ENCODE measurements at regions not wholly inside any gene's neighbourhood (a gene's known extent, or its start where the extent isn't known, plus 50 kb on each side); places are given as distances from the start of the nearest gene placed in this dataset.

DNA sequence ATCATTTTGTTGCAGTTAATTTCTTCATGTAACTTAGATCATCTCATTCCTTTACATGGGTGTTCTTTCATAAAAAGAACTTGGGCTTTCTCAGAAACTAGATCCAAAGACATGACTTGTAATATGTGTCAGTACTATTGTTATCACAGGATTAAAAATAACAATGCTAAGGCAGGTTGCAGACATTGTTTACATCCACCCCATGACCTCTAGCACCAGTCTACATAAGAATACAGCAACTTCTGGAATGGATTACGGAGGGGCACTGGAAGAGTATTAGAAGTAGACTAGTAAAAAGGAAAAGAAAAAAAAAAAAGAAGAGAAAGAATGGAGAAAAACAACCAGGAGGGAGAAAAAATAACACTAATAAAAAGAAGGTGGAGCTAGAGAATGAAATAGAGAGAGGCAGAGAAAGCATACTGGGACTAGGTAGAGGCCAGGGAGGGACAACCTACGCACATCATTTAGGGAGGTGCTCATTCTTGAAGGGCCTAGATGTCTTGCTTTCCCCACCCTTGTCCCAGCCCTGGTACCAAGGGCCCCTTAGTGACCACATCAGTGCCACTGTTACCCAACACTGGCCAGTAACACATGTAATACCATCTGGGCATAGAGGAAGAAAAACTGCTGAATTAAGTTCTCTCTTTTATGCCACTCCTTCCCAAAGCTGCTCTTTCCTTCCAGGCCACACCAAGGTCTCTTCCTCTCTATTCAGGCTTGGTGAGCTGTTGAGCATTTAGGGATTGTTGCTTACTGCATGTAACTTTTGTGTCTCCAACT, 70.6 kb upstream of the KLF7 start:
- no peak overlapping the region for H3K27ac ChIP-seq (ENCODE audit: low read length)
- no peaks in the 10 kb centered on the region for H3K36me3 ChIP-seq (ENCODE audit: insufficient read depth, low read length)
- H3K4me2 ChIP-seq (ENCODE audit: low read length) = no peak overlapping the region
- TF ChIP-seq POLR2AphosphoS5 (IDR thresholded peaks at IDR 0.05) (no peak), SMC3 (conservative IDR thresholded peaks at IDR 0.05; ENCODE audit: poor library complexity) (no peak), RAD21 (conservative IDR thresholded peaks at IDR 0.05) (no peak), EZH2 (IDR thresholded peaks at IDR 0.05; ENCODE audit: borderline replicate concordance, insufficient read depth, low read length, poor library complexity, severe bottlenecking) (no peak), EP300 (conservative IDR thresholded peaks at IDR 0.05; ENCODE audit: poor library complexity, severe bottlenecking) (no peak), TAF1 (IDR thresholded peaks at IDR 0.05; ENCODE audit: low read depth) (no peak), MXI1 (conservative IDR thresholded peaks at IDR 0.05; ENCODE audit: poor library complexity, severe bottlenecking) (no peak)
- TF ChIP-seq, protein P1, sequence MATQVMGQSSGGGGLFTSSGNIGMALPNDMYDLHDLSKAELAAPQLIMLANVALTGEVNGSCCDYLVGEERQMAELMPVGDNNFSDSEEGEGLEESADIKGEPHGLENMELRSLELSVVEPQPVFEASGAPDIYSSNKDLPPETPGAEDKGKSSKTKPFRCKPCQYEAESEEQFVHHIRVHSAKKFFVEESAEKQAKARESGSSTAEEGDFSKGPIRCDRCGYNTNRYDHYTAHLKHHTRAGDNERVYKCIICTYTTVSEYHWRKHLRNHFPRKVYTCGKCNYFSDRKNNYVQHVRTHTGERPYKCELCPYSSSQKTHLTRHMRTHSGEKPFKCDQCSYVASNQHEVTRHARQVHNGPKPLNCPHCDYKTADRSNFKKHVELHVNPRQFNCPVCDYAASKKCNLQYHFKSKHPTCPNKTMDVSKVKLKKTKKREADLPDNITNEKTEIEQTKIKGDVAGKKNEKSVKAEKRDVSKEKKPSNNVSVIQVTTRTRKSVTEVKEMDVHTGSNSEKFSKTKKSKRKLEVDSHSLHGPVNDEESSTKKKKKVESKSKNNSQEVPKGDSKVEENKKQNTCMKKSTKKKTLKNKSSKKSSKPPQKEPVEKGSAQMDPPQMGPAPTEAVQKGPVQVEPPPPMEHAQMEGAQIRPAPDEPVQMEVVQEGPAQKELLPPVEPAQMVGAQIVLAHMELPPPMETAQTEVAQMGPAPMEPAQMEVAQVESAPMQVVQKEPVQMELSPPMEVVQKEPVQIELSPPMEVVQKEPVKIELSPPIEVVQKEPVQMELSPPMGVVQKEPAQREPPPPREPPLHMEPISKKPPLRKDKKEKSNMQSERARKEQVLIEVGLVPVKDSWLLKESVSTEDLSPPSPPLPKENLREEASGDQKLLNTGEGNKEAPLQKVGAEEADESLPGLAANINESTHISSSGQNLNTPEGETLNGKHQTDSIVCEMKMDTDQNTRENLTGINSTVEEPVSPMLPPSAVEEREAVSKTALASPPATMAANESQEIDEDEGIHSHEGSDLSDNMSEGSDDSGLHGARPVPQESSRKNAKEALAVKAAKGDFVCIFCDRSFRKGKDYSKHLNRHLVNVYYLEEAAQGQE (IDR thresholded peaks at IDR 0.05; ENCODE audit: borderline replicate concordance) = no peak
- TF ChIP-seq, protein P2, sequence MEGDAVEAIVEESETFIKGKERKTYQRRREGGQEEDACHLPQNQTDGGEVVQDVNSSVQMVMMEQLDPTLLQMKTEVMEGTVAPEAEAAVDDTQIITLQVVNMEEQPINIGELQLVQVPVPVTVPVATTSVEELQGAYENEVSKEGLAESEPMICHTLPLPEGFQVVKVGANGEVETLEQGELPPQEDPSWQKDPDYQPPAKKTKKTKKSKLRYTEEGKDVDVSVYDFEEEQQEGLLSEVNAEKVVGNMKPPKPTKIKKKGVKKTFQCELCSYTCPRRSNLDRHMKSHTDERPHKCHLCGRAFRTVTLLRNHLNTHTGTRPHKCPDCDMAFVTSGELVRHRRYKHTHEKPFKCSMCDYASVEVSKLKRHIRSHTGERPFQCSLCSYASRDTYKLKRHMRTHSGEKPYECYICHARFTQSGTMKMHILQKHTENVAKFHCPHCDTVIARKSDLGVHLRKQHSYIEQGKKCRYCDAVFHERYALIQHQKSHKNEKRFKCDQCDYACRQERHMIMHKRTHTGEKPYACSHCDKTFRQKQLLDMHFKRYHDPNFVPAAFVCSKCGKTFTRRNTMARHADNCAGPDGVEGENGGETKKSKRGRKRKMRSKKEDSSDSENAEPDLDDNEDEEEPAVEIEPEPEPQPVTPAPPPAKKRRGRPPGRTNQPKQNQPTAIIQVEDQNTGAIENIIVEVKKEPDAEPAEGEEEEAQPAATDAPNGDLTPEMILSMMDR (IDR thresholded peaks at IDR 0.05; ENCODE audit: poor library complexity, severe bottlenecking) = no peak
- no peaks in the 10 kb centered on the region for H3K27me3 ChIP-seq (ENCODE audit: insufficient read depth, low read depth, low read length)
- H3K4me3 ChIP-seq (ENCODE audit: low read length) = no peak overlapping the region
- H3K79me2 ChIP-seq (replicated peaks; ENCODE audit: insufficient read depth, low read length) = no peaks in the 10 kb centered on the region
- H3K9me2 ChIP-seq (ENCODE audit: insufficient read depth, low read length) = no peaks in the 10 kb centered on the region
- no peaks in the 10 kb centered on the region for H3F3A ChIP-seq (ENCODE audit: insufficient read depth, low read length, poor library complexity, severe bottlenecking)
- no peak overlapping the region for H2AFZ ChIP-seq (ENCODE audit: low read depth, low read length)
- no peaks in the 10 kb centered on the region for H4K20me1 ChIP-seq (ENCODE audit: insufficient read depth)
- no peaks in the 10 kb centered on the region for H3K9me3 ChIP-seq (ENCODE audit: low read length)
- H3K9ac ChIP-seq (ENCODE audit: low read length) = no peak overlapping the region

DNA sequence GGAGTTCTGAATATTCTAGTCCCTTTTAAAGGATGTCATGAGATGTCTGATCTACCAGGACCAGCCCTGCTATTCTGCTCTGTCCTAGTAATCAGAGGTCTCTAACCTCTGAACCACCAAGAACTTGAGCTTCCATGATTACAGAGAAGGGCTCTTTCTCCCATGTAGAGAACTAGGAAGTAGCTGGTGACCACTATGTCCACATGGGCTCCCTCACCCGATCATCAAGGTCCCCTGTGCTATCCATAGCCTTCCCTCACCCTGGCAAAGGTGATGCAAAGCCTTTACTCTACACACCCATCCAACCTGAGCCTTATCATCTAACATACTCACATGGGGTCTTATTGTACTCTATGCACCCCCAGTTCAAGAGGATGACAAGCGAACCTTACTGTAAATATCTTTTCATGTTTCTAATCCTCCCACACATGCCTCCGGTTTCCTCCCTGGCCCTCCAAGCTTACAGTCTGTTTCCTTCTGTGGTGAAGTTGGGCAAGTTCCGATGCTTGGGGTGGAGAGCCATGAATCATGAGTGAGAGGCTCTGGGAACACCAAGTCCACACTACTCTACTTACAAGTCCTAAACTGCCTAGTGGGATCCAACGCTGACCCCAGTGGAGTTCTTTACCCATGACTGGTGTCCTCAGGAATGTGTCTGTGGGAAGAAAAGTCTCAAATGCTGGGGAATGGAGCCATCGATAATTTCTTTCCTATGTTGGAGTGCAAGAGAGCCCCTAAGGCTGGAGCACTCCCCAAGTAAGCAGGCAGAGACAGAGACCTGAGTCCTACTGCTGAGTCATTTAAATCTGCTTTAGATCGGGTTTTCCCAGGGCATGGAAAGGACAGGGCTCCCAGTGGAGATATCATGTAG, 73.3 kb upstream of the KLF7 start:
- Histone ChIP-seq H3K4me2 (ENCODE audit: low read length) (no peak overlapping the region), H3F3A (ENCODE audit: insufficient read depth, low read length, poor library complexity, severe bottlenecking) (no peaks in the 10 kb centered on the region), H3K4me3 (ENCODE audit: low read length) (no peak overlapping the region), H3K9me3 (ENCODE audit: low read length) (no peaks in the 10 kb centered on the region), H3K9me2 (ENCODE audit: insufficient read depth, low read length) (no peaks in the 10 kb centered on the region), H4K20me1 (ENCODE audit: insufficient read depth) (no peaks in the 10 kb centered on the region), H3K9ac (ENCODE audit: low read length) (no peak overlapping the region), H2AFZ (ENCODE audit: low read depth, low read length) (no peak overlapping the region), H3K79me2 (replicated peaks; ENCODE audit: insufficient read depth, low read length) (no peaks in the 10 kb centered on the region), H3K36me3 (ENCODE audit: insufficient read depth, low read length) (no peaks in the 10 kb centered on the region), H3K27me3 (ENCODE audit: insufficient read depth, low read depth, low read length) (no peaks in the 10 kb centered on the region), H3K27ac (ENCODE audit: low read length) (no peak overlapping the region)
- no peak for TF ChIP-seq POLR2AphosphoS5 (IDR thresholded peaks at IDR 0.05)
- TF ChIP-seq, protein P1 (IDR thresholded peaks at IDR 0.05; ENCODE audit: borderline replicate concordance) = no peak
- no peak for TF ChIP-seq EP300 (conservative IDR thresholded peaks at IDR 0.05; ENCODE audit: poor library complexity, severe bottlenecking)
- no peak for TF ChIP-seq SMC3 (conservative IDR thresholded peaks at IDR 0.05; ENCODE audit: poor library complexity)
- TF ChIP-seq MXI1 (conservative IDR thresholded peaks at IDR 0.05; ENCODE audit: poor library complexity, severe bottlenecking) = no peak
- TF ChIP-seq RAD21 (conservative IDR thresholded peaks at IDR 0.05) = no peak
- no peak for TF ChIP-seq TAF1 (IDR thresholded peaks at IDR 0.05; ENCODE audit: low read depth)
- TF ChIP-seq, protein P2 (IDR thresholded peaks at IDR 0.05; ENCODE audit: poor library complexity, severe bottlenecking) = no peak
- no peak for TF ChIP-seq EZH2 (IDR thresholded peaks at IDR 0.05; ENCODE audit: borderline replicate concordance, insufficient read depth, low read length, poor library complexity, severe bottlenecking)
